ENCODE measurements at regions not wholly inside any gene's neighbourhood (a gene's known extent, or its start where the extent isn't known, plus 50 kb on each side); places are given as distances from the start of the nearest gene placed in this dataset.

DNA sequence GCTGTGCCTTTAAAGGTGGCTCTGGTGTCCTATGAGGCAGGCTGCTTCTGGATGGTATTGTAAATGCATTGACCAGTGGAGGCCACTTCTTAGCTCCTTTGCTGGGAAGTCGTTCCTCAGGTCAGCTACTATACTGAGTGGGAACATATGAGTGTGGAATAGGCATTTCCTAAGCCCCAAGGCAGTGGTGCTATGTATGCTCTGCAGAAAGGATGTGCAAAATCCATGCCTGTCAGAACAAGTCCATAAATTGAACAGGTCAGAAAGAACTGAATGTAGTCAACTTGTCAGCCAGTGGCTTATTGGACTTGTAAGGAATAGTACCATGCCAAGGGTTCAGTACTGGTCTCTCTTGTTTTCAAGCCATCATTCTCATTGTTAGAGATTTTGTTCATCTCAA is 216.4 kb downstream of the CDH10 start:
- H3K36me3 ChIP-seq (ENCODE audit: low read depth) = no peaks in the 10 kb centered on the region
- H3K4me3 ChIP-seq = no peak overlapping the region
- intact Hi-C loops (cut with DNase I, micrococcal nuclease) = no loop called here
- H3K9me3 ChIP-seq = no peaks in the 10 kb centered on the region
- no peaks in the 10 kb centered on the region for H3K4me1 ChIP-seq (ENCODE audit: low read depth)
- TF ChIP-seq, protein P1, sequence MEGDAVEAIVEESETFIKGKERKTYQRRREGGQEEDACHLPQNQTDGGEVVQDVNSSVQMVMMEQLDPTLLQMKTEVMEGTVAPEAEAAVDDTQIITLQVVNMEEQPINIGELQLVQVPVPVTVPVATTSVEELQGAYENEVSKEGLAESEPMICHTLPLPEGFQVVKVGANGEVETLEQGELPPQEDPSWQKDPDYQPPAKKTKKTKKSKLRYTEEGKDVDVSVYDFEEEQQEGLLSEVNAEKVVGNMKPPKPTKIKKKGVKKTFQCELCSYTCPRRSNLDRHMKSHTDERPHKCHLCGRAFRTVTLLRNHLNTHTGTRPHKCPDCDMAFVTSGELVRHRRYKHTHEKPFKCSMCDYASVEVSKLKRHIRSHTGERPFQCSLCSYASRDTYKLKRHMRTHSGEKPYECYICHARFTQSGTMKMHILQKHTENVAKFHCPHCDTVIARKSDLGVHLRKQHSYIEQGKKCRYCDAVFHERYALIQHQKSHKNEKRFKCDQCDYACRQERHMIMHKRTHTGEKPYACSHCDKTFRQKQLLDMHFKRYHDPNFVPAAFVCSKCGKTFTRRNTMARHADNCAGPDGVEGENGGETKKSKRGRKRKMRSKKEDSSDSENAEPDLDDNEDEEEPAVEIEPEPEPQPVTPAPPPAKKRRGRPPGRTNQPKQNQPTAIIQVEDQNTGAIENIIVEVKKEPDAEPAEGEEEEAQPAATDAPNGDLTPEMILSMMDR (IDR thresholded peaks at IDR 0.05) = no peak
- ATAC-seq (no peak), DNase-seq (no peak)

DNA sequence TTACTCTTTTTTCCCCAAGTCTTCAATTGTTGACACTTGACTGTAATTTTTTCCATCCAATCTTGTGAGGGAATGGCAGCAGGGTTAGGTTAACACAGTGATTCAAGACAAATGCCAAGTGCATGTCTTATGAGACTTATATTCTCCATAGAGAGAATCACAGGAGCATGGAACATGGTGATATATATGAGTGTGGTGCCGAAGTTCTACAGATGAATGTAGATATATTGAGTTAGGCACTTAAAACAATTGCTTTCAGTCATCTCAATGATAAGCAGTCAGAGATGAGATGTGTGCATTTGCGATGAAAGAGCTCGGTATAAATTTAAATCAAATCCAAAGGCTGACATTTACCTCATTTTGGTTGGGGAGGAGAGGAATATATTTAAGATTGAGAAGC is 211.2 kb downstream of the CDH10 start:
- no peak for DNase-seq
- H3K4me1 ChIP-seq (ENCODE audit: low read depth) = no peaks in the 10 kb centered on the region
- TF ChIP-seq, protein P1 (IDR thresholded peaks at IDR 0.05) = no peak
- no peak overlapping the region for H3K4me3 ChIP-seq
- H3K9me3 ChIP-seq = no peaks in the 10 kb centered on the region
- no peaks in the 10 kb centered on the region for H3K36me3 ChIP-seq (ENCODE audit: low read depth)
- intact Hi-C loops (cut with DNase I, micrococcal nuclease) = no loop called here
- no peak for ATAC-seq
